Brain microvascular endothelial cell (primary cell): ENCODE measurements at regions not wholly inside any gene's neighbourhood (a gene's known extent, or its start where the extent isn't known, plus 50 kb on each side); places are given as distances from the start of the nearest gene placed in this dataset.

Experiments
- DNase-seq: peaks from one replicate; pipeline ENCODE4 v3.0.0-alpha.2; 2020
- H3K27ac ChIP-seq: fragments of 250-450 bp; sonication (Bioruptor Pico); 2 replicates; pipeline ENCODE4 v1.5.1; 2020; ENCODE audit warnings: mild to moderate bottlenecking, moderate library complexity
- H3K27me3 ChIP-seq: fragments of 250-450 bp; sonication (Bioruptor Pico); replicated peaks from 2 replicates; pipeline ENCODE4 v1.5.1; 2020; ENCODE audit warnings: mild to moderate bottlenecking
- H3K36me3 ChIP-seq: fragments of 250-450 bp; sonication (Bioruptor Pico); replicated peaks from 2 replicates; pipeline ENCODE4 v1.5.1; 2020; ENCODE audit warnings: mild to moderate bottlenecking
- H3K4me3 ChIP-seq: 2 replicates; pipeline ENCODE4 v1.5.1; 2011; ENCODE audit warnings: low read depth, mild to moderate bottlenecking, control low read depth, low read length, moderate library complexity
- in situ Hi-C: cut with HindIII; loops from 2 replicates; pipeline ENCODE4 v1.10.0; 2017; ENCODE audit warnings: low sequenced_read_pairs, low pct_ligation_motif_present
- TF ChIP-seq, protein P1 (sequence below): IDR thresholded peaks from 2 replicates; pipeline ENCODE4 v1.5.1; 2011; ENCODE audit warnings: low read depth, mild to moderate bottlenecking, moderate library complexity, low read length, control low read depth, inconsistent platforms; ENCODE audit errors: missing control alignments

GRCh38 chr13:74009100-74009668 lies 125.0 kb downstream of the KLF12 start:
- in situ Hi-C loops = no loop called here
- no peak for DNase-seq
- TF ChIP-seq, protein P1, sequence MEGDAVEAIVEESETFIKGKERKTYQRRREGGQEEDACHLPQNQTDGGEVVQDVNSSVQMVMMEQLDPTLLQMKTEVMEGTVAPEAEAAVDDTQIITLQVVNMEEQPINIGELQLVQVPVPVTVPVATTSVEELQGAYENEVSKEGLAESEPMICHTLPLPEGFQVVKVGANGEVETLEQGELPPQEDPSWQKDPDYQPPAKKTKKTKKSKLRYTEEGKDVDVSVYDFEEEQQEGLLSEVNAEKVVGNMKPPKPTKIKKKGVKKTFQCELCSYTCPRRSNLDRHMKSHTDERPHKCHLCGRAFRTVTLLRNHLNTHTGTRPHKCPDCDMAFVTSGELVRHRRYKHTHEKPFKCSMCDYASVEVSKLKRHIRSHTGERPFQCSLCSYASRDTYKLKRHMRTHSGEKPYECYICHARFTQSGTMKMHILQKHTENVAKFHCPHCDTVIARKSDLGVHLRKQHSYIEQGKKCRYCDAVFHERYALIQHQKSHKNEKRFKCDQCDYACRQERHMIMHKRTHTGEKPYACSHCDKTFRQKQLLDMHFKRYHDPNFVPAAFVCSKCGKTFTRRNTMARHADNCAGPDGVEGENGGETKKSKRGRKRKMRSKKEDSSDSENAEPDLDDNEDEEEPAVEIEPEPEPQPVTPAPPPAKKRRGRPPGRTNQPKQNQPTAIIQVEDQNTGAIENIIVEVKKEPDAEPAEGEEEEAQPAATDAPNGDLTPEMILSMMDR = no peak
- H3K27me3 ChIP-seq = no peaks in the 10 kb centered on the region
- H3K4me3 ChIP-seq = no peak overlapping the region
- H3K36me3 ChIP-seq = no peaks in the 10 kb centered on the region
- H3K27ac ChIP-seq = no peak overlapping the region

DNA sequence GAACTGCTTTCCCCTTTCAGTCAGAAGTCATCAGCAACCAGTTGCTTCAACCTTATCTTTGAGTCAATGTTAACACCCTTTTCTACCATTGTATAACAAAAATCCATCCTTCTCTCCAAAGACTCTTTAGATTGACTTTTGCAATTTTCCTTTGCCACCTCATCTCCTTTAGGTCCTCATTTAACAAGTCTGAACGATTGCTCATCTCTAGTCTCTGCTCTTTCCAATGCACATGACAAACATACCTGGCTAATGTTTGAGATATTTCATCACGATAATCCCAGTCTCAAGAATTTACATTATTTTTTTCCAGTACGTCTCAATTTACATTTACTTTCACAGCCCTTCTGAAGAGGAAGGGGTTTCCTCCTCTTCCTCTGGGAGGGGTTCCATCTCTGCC lies 127.5 kb downstream of the KLF12 start:
- in situ Hi-C loops = no loop called here
- Histone ChIP-seq H3K36me3 (no peaks in the 10 kb centered on the region), H3K27ac (no peak overlapping the region), H3K4me3 (no peak overlapping the region), H3K27me3 (no peaks in the 10 kb centered on the region)
- TF ChIP-seq, protein P1 = no peak
- no peak for DNase-seq

DNA sequence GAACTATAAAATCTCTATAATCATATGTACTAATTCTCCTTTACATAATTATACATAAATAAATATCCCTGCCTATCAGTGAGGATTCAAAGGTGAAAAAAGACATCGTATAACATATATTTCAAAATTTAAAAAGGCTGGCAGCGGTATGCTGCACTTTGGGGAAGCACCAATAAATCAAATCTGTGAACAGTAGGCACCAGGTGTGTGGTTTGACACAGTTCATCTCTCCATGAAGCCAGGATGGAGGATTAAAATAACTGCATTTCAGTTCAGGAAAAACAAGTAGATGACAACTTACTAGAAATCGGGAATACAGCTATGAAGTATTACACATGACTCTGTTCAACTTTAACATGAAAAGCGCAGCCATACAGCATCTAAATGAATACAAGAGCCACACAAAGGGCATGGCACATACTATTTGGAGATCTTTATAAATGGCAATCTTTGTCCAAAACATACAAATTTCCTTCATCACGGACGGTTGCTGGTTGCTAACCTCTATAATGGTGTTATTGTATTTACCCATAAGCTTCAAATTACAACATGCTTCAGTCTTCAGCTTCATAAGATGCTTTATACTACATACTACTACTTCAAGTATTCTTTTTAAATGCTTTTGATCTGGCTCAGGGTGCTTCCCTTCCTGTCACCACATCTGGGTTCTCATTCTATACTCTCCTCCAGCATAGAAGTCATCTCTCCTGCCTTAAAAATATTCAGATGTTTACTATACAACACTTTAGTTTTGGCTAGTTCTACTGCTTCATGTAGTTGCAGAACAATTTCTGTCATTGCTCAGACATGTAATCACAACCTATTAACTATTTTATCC lies 128.7 kb downstream of the KLF12 start:
- in situ Hi-C loops = no loop called here
- Histone ChIP-seq H3K4me3 (no peak overlapping the region), H3K36me3 (no peaks in the 10 kb centered on the region), H3K27me3 (no peaks in the 10 kb centered on the region), H3K27ac (no peak overlapping the region)
- no peak for DNase-seq
- TF ChIP-seq, protein P1 = no peak

DNA sequence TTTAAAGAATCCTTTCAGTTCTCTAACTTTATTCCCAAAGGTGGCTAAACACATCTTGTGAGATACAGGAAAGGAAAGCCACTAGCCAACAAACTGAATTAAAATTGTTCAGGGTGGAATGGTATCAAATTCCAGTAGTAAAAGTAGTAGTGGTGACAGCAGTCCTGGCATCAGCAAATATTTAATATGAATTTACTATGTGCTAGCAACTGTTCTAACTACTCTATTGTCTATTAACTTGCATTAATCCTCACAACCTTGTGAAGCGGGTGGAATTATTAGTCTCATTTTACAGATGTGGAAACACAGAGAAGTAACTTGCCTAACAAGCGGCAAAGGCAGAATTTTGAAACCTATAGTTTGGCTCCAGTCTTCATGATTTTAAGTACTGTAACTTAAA lies 130.1 kb downstream of the KLF12 start:
- no peak for DNase-seq
- no peaks in the 10 kb centered on the region for H3K27me3 ChIP-seq
- no peak overlapping the region for H3K27ac ChIP-seq
- H3K36me3 ChIP-seq = no peaks in the 10 kb centered on the region
- in situ Hi-C loops = no loop called here
- TF ChIP-seq, protein P1 = no peak
- H3K4me3 ChIP-seq = no peak overlapping the region

- no peak for DNase-seq
- H3K27ac ChIP-seq = no peak overlapping the region
- H3K27me3 ChIP-seq = no peaks in the 10 kb centered on the region
- TF ChIP-seq, protein P1 = no peak
- no peak overlapping the region for H3K4me3 ChIP-seq
- H3K36me3 ChIP-seq = no peaks in the 10 kb centered on the region
- in situ Hi-C loops = no loop called here
Measured at GRCh38 chr13:74003374-74003773, 130.8 kb downstream of the KLF12 start.
